ENCODE measurements at regions not wholly inside any gene's neighbourhood (a gene's known extent, or its start where the extent isn't known, plus 50 kb on each side); places are given as distances from the start of the nearest gene placed in this dataset.

- TF ChIP-seq, protein P1, sequence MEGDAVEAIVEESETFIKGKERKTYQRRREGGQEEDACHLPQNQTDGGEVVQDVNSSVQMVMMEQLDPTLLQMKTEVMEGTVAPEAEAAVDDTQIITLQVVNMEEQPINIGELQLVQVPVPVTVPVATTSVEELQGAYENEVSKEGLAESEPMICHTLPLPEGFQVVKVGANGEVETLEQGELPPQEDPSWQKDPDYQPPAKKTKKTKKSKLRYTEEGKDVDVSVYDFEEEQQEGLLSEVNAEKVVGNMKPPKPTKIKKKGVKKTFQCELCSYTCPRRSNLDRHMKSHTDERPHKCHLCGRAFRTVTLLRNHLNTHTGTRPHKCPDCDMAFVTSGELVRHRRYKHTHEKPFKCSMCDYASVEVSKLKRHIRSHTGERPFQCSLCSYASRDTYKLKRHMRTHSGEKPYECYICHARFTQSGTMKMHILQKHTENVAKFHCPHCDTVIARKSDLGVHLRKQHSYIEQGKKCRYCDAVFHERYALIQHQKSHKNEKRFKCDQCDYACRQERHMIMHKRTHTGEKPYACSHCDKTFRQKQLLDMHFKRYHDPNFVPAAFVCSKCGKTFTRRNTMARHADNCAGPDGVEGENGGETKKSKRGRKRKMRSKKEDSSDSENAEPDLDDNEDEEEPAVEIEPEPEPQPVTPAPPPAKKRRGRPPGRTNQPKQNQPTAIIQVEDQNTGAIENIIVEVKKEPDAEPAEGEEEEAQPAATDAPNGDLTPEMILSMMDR (IDR thresholded peaks at IDR 0.05; ENCODE audit: poor library complexity, severe bottlenecking) = no peak
- TF ChIP-seq EZH2 (IDR thresholded peaks at IDR 0.05; ENCODE audit: borderline replicate concordance, insufficient read depth, low read length, poor library complexity, severe bottlenecking) (no peak), REST (IDR thresholded peaks at IDR 0.05; ENCODE audit: borderline replicate concordance) (no peak), EP300 (conservative IDR thresholded peaks at IDR 0.05; ENCODE audit: poor library complexity, severe bottlenecking) (no peak), POLR2AphosphoS5 (IDR thresholded peaks at IDR 0.05) (no peak), SMC3 (conservative IDR thresholded peaks at IDR 0.05; ENCODE audit: poor library complexity) (no peak), TAF1 (IDR thresholded peaks at IDR 0.05; ENCODE audit: low read depth) (no peak)
Measured at GRCh38 chr16:60371591-60371990, 1637.5 kb upstream of the GOT2 start.

Measured in neural cell (in vitro differentiated cells).